Mesodermal cell (in vitro differentiated cells): ENCODE measurements at regions not wholly inside any gene's neighbourhood (a gene's known extent, or its start where the extent isn't known, plus 50 kb on each side); places are given as distances from the start of the nearest gene placed in this dataset.
"Not testable (repeated sequence)": the region's sequence is repeated elsewhere in the genome, so short reads cannot be mapped to it uniquely, and the experiment has no call there.

ENCODE experiments used
- H3K27ac ChIP-seq: 2 replicates; pipeline ENCODE4 v1.7.0; 2013; ENCODE audit warnings: mild to moderate bottlenecking, low read depth, low read length, moderate library complexity; ENCODE audit not compliant: severe bottlenecking
- H3K36me3 ChIP-seq: 2 replicates; pipeline ENCODE4 v1.7.1; 2013; ENCODE audit warnings: mild to moderate bottlenecking, low read length, moderate library complexity; ENCODE audit not compliant: control insufficient read depth, insufficient read depth
- H3K4me1 ChIP-seq: one replicate; pipeline ENCODE4 v1.7.1; 2013; ENCODE audit warnings: mild to moderate bottlenecking, low read length; ENCODE audit not compliant: insufficient read depth, control insufficient read depth, poor library complexity, severe bottlenecking
- H3K4me3 ChIP-seq: 2 replicates; pipeline ENCODE4 v1.7.0; 2013; ENCODE audit warnings: low read length, control low read depth, mild to moderate bottlenecking; ENCODE audit not compliant: insufficient read depth, poor library complexity, severe bottlenecking; ENCODE audit errors: extremely low read depth
- H3K9me3 ChIP-seq: 2 replicates; pipeline ENCODE4 v1.7.1; 2013; ENCODE audit warnings: mild to moderate bottlenecking, low read length, moderate library complexity; ENCODE audit not compliant: control insufficient read depth
- WGBS, 2 experiments: methylation state at CpG; one replicate each; pipeline ENCODE4 v1.1.5; 2013; ENCODE audit warnings: missing lambda C conversion rate in 2 of 2; ENCODE audit not compliant: insufficient coverage in 2 of 2; 5-methylcytosine and 5-hydroxymethylcytosine counted together

- Histone ChIP-seq H3K27ac (no peak overlapping the region), H3K9me3 (no peaks in the 10 kb centered on the region), H3K36me3 (no peaks in the 10 kb centered on the region), H3K4me1 (no peaks in the 10 kb centered on the region), H3K4me3 (no peak overlapping the region)
- 75 to 90% methylated on average over 3 to 5 of the region's 6 CpGs for WGBS, 2 experiments
These were observed 77.8 kb upstream of the DMRT1 start for GRCh38 chr9:763692-764091.

GRCh38 chr9:764105-764524 is 77.4 kb upstream of the DMRT1 start:
- H3K4me3 ChIP-seq = no peak overlapping the region
- 60 to 65% methylated on average over 10 of the region's 12 CpGs for WGBS, 2 experiments
- H3K27ac ChIP-seq = no peak overlapping the region

GRCh38 chr9:764986-765385 is 76.5 kb upstream of the DMRT1 start:
- Histone ChIP-seq H3K4me3 (no peak overlapping the region), H3K27ac (no peak overlapping the region), H3K36me3 (no peaks in the 10 kb centered on the region), H3K9me3 (no peaks in the 10 kb centered on the region), H3K4me1 (no peaks in the 10 kb centered on the region)
- WGBS, 2 experiments = 83% methylated on average over 2 of the region's 2 CpGs; no CpG with 5 or more reads in 1 of the 2 experiments

More at GRCh38 chr9:764105-764524, 77.4 kb upstream of the DMRT1 start:
- Histone ChIP-seq H3K9me3 (no peaks in the 10 kb centered on the region), H3K4me1 (no peaks in the 10 kb centered on the region), H3K36me3 (no peaks in the 10 kb centered on the region)

GRCh38 chr9:767061-767561 is 74.4 kb upstream of the DMRT1 start:
- not testable (repeated sequence) for H3K9me3 ChIP-seq, H3K4me1 ChIP-seq, H3K36me3 ChIP-seq, H3K4me3 ChIP-seq, H3K27ac ChIP-seq
- 90 to 100% methylated on average over 4 to 6 of the region's 9 CpGs for WGBS, 2 experiments

- H3K4me3 ChIP-seq = no peak overlapping the region
- peaks cover 7% of the 10 kb centered on the region for H3K9me3 ChIP-seq
- no peaks in the 10 kb centered on the region for H3K4me1 ChIP-seq
- no peaks in the 10 kb centered on the region for H3K36me3 ChIP-seq
- WGBS, 2 experiments = 35 to 50% methylated on average over 2 of the region's 2 CpGs
- H3K27ac ChIP-seq = no peak overlapping the region
These were observed 65.4 kb upstream of the DMRT1 start for GRCh38 chr9:776086-776485.

- Histone ChIP-seq H3K4me1 (no peaks in the 10 kb centered on the region), H3K4me3 (no peak overlapping the region), H3K36me3 (no peaks in the 10 kb centered on the region), H3K27ac (no peak overlapping the region), H3K9me3 (peaks cover 7% of the 10 kb centered on the region)
These were observed 63.5 kb upstream of the DMRT1 start for GRCh38 chr9:777978-778377.

- H3K27ac ChIP-seq = no peak overlapping the region
- no peaks in the 10 kb centered on the region for H3K9me3 ChIP-seq
- WGBS, 2 experiments = no CpG with 5 or more reads among the region's 1 CpG
- H3K36me3 ChIP-seq = no peaks in the 10 kb centered on the region
- H3K4me1 ChIP-seq = no peaks in the 10 kb centered on the region
- H3K4me3 ChIP-seq = no peak overlapping the region
These were observed 57.3 kb upstream of the DMRT1 start for GRCh38 chr9:784202-784601.

- Histone ChIP-seq H3K4me1 (no peaks in the 10 kb centered on the region), H3K9me3 (no peaks in the 10 kb centered on the region), H3K4me3 (no peak overlapping the region), H3K27ac (no peak overlapping the region), H3K36me3 (no peaks in the 10 kb centered on the region)
- WGBS, 2 experiments = 100% methylated on average over 1 of the region's 2 CpGs; no CpG with 5 or more reads in 1 of the 2 experiments
These were observed 56.6 kb upstream of the DMRT1 start for GRCh38 chr9:784916-785315.

- WGBS, 2 experiments = 73 to 100% methylated on average over 1 to 3 of the region's 5 CpGs
- H3K4me3 ChIP-seq = no peak overlapping the region
These were observed 55.5 kb upstream of the DMRT1 start for GRCh38 chr9:785997-786396.

GRCh38 chr9:786405-786804 is 55.1 kb upstream of the DMRT1 start:
- Histone ChIP-seq H3K27ac (no peak overlapping the region), H3K4me3 (no peak overlapping the region), H3K9me3 (no peaks in the 10 kb centered on the region), H3K36me3 (no peaks in the 10 kb centered on the region), H3K4me1 (no peaks in the 10 kb centered on the region)
- 78 to 100% methylated on average over 3 of the region's 6 CpGs for WGBS, 2 experiments

More at GRCh38 chr9:785997-786396, 55.5 kb upstream of the DMRT1 start:
- no peaks in the 10 kb centered on the region for H3K36me3 ChIP-seq
- no peaks in the 10 kb centered on the region for H3K9me3 ChIP-seq
- no peak overlapping the region for H3K27ac ChIP-seq
- H3K4me1 ChIP-seq = no peaks in the 10 kb centered on the region

GRCh38 chr9:788777-789176 is 52.7 kb upstream of the DMRT1 start:
- Histone ChIP-seq H3K9me3 (no peaks in the 10 kb centered on the region), H3K27ac (no peak overlapping the region), H3K4me3 (no peak overlapping the region), H3K4me1 (no peaks in the 10 kb centered on the region), H3K36me3 (no peaks in the 10 kb centered on the region)
- WGBS, 2 experiments = 88 to 91% methylated on average over 5 to 6 of the region's 6 CpGs
